ENCODE measurements at regions not wholly inside any gene's neighbourhood (a gene's known extent, or its start where the extent isn't known, plus 50 kb on each side); places are given as distances from the start of the nearest gene placed in this dataset.
"Not testable (repeated sequence)": the region's sequence is repeated elsewhere in the genome, so short reads cannot be mapped to it uniquely, and the experiment has no call there.

DNA sequence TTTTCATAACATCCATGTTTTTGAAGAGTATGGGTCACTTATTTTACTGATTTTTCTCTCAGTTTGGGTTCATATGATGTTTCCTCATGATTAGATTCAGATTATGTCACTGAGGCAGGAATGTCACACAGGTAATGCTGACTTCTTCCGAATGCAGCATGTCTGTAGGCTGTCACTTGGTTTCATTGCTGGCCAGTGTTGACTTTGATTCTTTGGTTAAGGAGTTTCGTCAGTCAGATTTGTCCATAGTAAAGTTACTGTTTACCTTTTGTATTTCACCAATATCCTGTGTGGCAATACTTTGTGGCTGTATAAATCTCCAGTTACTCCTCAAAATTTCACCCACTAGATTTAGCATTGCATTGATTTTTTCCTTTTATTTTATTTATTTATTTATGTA is 105.6 kb downstream of the MRPL57 start:
- no peak overlapping the region for H3K27ac ChIP-seq (replicated peaks)
- no peaks in the 10 kb centered on the region for H3K27me3 ChIP-seq (ENCODE audit: insufficient read depth, poor library complexity, severe bottlenecking)
- H3K4me3 ChIP-seq (replicated peaks; ENCODE audit: insufficient read depth, low read length) = no peak overlapping the region
- no peak for DNase-seq (ENCODE audit: low read depth in 1 of 2, low spot score in 1 of 2)
- TF ChIP-seq GABPA (IDR thresholded peaks at IDR 0.05; ENCODE audit: low read depth) (no peak), POLR2AphosphoS5 (IDR thresholded peaks at IDR 0.05; ENCODE audit: low read depth) (no peak), SPI1 (IDR thresholded peaks at IDR 0.05; ENCODE audit: borderline replicate concordance, low read depth) (no peak)
- TF ChIP-seq, protein P1, sequence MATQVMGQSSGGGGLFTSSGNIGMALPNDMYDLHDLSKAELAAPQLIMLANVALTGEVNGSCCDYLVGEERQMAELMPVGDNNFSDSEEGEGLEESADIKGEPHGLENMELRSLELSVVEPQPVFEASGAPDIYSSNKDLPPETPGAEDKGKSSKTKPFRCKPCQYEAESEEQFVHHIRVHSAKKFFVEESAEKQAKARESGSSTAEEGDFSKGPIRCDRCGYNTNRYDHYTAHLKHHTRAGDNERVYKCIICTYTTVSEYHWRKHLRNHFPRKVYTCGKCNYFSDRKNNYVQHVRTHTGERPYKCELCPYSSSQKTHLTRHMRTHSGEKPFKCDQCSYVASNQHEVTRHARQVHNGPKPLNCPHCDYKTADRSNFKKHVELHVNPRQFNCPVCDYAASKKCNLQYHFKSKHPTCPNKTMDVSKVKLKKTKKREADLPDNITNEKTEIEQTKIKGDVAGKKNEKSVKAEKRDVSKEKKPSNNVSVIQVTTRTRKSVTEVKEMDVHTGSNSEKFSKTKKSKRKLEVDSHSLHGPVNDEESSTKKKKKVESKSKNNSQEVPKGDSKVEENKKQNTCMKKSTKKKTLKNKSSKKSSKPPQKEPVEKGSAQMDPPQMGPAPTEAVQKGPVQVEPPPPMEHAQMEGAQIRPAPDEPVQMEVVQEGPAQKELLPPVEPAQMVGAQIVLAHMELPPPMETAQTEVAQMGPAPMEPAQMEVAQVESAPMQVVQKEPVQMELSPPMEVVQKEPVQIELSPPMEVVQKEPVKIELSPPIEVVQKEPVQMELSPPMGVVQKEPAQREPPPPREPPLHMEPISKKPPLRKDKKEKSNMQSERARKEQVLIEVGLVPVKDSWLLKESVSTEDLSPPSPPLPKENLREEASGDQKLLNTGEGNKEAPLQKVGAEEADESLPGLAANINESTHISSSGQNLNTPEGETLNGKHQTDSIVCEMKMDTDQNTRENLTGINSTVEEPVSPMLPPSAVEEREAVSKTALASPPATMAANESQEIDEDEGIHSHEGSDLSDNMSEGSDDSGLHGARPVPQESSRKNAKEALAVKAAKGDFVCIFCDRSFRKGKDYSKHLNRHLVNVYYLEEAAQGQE (IDR thresholded peaks at IDR 0.05; ENCODE audit: insufficient replicate concordance, low read depth) = no peak
- TF ChIP-seq, protein P2, sequence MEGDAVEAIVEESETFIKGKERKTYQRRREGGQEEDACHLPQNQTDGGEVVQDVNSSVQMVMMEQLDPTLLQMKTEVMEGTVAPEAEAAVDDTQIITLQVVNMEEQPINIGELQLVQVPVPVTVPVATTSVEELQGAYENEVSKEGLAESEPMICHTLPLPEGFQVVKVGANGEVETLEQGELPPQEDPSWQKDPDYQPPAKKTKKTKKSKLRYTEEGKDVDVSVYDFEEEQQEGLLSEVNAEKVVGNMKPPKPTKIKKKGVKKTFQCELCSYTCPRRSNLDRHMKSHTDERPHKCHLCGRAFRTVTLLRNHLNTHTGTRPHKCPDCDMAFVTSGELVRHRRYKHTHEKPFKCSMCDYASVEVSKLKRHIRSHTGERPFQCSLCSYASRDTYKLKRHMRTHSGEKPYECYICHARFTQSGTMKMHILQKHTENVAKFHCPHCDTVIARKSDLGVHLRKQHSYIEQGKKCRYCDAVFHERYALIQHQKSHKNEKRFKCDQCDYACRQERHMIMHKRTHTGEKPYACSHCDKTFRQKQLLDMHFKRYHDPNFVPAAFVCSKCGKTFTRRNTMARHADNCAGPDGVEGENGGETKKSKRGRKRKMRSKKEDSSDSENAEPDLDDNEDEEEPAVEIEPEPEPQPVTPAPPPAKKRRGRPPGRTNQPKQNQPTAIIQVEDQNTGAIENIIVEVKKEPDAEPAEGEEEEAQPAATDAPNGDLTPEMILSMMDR (IDR thresholded peaks at IDR 0.05; ENCODE audit: insufficient read depth, low read length) = no peak

DNA sequence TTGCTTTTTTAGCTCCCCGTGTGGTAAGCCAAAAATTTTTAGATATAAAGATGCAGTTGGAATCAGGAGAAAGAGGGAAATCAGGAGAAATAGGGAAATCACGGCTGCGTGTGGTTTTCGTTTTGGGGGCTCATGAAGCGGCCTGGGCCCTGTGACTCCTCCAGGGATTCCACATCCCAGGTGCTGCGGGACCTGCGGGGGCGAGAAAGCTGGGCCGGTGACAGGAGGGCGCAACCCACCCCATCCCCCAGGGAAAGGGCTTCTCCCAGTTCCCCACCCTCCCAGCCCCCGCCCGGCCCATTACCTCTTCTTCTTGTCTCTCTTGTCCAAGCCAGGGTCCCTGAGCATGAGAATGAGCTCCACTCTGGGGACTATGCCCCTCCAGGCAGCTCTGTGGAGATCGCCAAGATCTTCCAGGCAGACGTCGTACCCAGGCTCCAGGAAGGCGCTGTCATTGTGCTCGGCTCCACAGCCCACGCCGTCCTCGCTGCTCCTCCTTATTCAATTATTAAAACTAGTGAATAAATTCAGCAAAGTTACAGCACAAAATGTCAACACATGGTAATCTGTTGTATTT is 111.0 kb downstream of the MRPL57 start:
- H3K27ac ChIP-seq (replicated peaks) = no peak overlapping the region
- TF ChIP-seq GABPA (IDR thresholded peaks at IDR 0.05; ENCODE audit: low read depth) (no peak), SPI1 (IDR thresholded peaks at IDR 0.05; ENCODE audit: borderline replicate concordance, low read depth) (no peak), POLR2AphosphoS5 (IDR thresholded peaks at IDR 0.05; ENCODE audit: low read depth) (no peak)
- TF ChIP-seq, protein P2 (IDR thresholded peaks at IDR 0.05; ENCODE audit: insufficient read depth, low read length) = no peak
- TF ChIP-seq, protein P1 (IDR thresholded peaks at IDR 0.05; ENCODE audit: insufficient replicate concordance, low read depth) = no peak
- no peaks in the 10 kb centered on the region for H3K27me3 ChIP-seq (ENCODE audit: insufficient read depth, poor library complexity, severe bottlenecking)
- no peak for DNase-seq (ENCODE audit: low read depth in 1 of 2, low spot score in 1 of 2)
- H3K4me3 ChIP-seq (replicated peaks; ENCODE audit: insufficient read depth, low read length) = no peak overlapping the region

DNA sequence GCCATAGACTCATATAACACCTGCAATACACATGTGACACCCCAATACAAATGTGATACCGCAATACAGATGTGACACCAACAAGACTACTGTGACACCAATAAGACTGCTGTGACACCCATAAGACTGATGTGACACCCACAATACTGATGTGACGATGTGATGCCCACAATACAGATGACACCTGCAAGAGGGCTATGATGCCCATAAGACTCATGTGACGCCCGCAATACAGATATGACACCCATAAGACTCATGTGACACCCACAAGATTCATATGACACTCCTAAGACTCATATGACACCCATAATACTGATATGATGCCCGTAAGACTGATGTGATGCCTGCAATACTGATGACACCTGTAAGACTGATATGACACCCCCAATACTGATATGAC is 113.0 kb downstream of the MRPL57 start:
- H3K4me3 ChIP-seq (replicated peaks; ENCODE audit: insufficient read depth, low read length) = no peak overlapping the region
- no peaks in the 10 kb centered on the region for H3K27me3 ChIP-seq (ENCODE audit: insufficient read depth, poor library complexity, severe bottlenecking)
- TF ChIP-seq POLR2AphosphoS5 (IDR thresholded peaks at IDR 0.05; ENCODE audit: low read depth) (no peak), SPI1 (IDR thresholded peaks at IDR 0.05; ENCODE audit: borderline replicate concordance, low read depth) (no peak), GABPA (IDR thresholded peaks at IDR 0.05; ENCODE audit: low read depth) (no peak)
- TF ChIP-seq, protein P2 (IDR thresholded peaks at IDR 0.05; ENCODE audit: insufficient read depth, low read length) = no peak
- TF ChIP-seq, protein P1 (IDR thresholded peaks at IDR 0.05; ENCODE audit: insufficient replicate concordance, low read depth) = no peak
- no peak for DNase-seq (ENCODE audit: low read depth in 1 of 2, low spot score in 1 of 2)
- H3K27ac ChIP-seq (replicated peaks) = no peak overlapping the region

DNA sequence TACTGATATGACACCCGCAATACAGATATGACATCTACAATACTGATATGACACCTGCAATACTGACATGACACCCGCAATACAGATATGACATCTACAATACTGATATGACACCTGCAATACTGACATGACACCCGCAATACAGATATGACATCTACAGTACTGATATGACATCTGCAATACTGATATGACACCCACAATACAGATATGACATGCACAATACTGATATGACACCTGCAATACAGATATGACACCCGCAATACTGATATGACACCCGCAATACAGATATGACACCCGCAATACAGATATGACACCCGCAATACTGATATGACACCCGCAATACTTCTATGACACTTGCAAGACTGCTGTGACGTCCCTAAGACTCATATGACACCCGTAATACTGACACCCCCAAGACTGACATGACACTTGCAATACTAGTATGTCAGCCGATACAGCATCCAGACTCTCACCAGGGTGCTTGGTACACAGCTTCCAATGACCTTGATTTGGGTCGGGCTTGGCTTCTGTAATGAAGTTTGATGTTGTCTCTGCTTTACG is 114.1 kb downstream of the MRPL57 start:
- not testable (repeated sequence) for H3K4me3 ChIP-seq (replicated peaks; ENCODE audit: insufficient read depth, low read length); DNase-seq (ENCODE audit: low read depth in 1 of 2, low spot score in 1 of 2); H3K27ac ChIP-seq (replicated peaks); H3K27me3 ChIP-seq (ENCODE audit: insufficient read depth, poor library complexity, severe bottlenecking)

Data from HL-60 (cell line).